Neural cell (in vitro differentiated cells): ENCODE measurements at regions not wholly inside any gene's neighbourhood (a gene's known extent, or its start where the extent isn't known, plus 50 kb on each side); places are given as distances from the start of the nearest gene placed in this dataset.

Experiments
- CTCF ChIP-seq: fragments of 450-650 bp; IDR thresholded peaks from 2 replicates; pipeline ENCODE4 v1.5.1; 2014; ENCODE audit warnings: antibody characterized with exemption, mild to moderate bottlenecking, moderate library complexity; ENCODE audit not compliant: poor library complexity, severe bottlenecking
- EP300 ChIP-seq: fragments of 450-650 bp; conservative IDR thresholded peaks from 2 replicates; pipeline ENCODE4 v1.6.1; 2014; ENCODE audit warnings: antibody characterized with exemption, mild to moderate bottlenecking, moderate library complexity; ENCODE audit not compliant: poor library complexity, severe bottlenecking
- EZH2 ChIP-seq: fragments of 200-600, 300-800 bp; shearing (Covaris generic), sonication (generic); IDR thresholded peaks from 2 replicates; pipeline ENCODE4 v1.6.1; 2014; ENCODE audit warnings: antibody characterized with exemption, low read length, borderline replicate concordance, mild to moderate bottlenecking; ENCODE audit not compliant: insufficient read depth, poor library complexity, severe bottlenecking
- MXI1 ChIP-seq: fragments of 450-650 bp; conservative IDR thresholded peaks from 2 replicates; pipeline ENCODE4 v1.6.1; 2014; ENCODE audit warnings: antibody characterized with exemption, mild to moderate bottlenecking; ENCODE audit not compliant: poor library complexity, severe bottlenecking
- POLR2AphosphoS5 ChIP-seq: IDR thresholded peaks from 2 replicates; pipeline ENCODE4 v1.6.1; 2012
- RAD21 ChIP-seq: fragments of 450-650 bp; conservative IDR thresholded peaks from 2 replicates; pipeline ENCODE4 v1.6.1; 2014; ENCODE audit warnings: antibody characterized with exemption, mild to moderate bottlenecking, moderate library complexity
- REST ChIP-seq: IDR thresholded peaks from 2 replicates; pipeline ENCODE4 v1.6.1; 2012; ENCODE audit warnings: borderline replicate concordance
- SMC3 ChIP-seq: fragments of 450-650 bp; conservative IDR thresholded peaks from 2 replicates; pipeline ENCODE4 v1.6.1; 2014; ENCODE audit warnings: antibody characterized with exemption, mild to moderate bottlenecking, moderate library complexity; ENCODE audit not compliant: poor library complexity
- TAF1 ChIP-seq: IDR thresholded peaks from 2 replicates; pipeline ENCODE4 v1.6.1; 2012; ENCODE audit warnings: low read depth

GRCh38 chr2:145323512-145323911, 803.6 kb upstream of the ZEB2 start:
- TF ChIP-seq CTCF (no peak), TAF1 (no peak), REST (no peak), EZH2 (no peak), POLR2AphosphoS5 (no peak), EP300 (no peak), MXI1 (no peak), RAD21 (no peak), SMC3 (no peak)
